ENCODE measurements at regions not wholly inside any gene's neighbourhood (a gene's known extent, or its start where the extent isn't known, plus 50 kb on each side); places are given as distances from the start of the nearest gene placed in this dataset.

DNA sequence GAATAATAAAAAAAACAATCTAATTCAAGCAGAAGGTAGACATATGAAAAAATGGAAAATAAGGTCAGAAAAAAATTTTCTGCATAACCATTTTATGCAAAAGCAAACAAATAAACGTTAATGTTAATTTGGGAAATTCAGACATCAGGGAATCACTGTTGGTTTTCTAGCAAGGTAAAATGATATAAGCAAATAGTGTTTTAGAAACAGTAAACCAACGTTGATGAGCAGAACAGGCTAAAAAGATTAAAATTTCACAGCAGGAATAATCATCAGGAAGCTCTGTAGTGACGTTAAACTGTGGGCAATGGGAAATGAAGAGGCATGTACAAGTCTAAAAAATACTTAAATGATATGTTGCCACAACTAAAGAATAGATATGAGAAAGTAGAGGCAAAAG lies 54.5 kb upstream of the HMGCLL1 start:
- H3K9me3 ChIP-seq (replicated peaks; ENCODE audit: control insufficient read depth, insufficient read depth, low read length) = no peaks in the 10 kb centered on the region
- CTCF ChIA-PET = no interaction called here
- BruUV-seq (replicated peaks) = no TSS peak
- H3K27ac ChIP-seq (ENCODE audit: control insufficient read depth, insufficient read depth) = no peak overlapping the region
- 0% methylated on average over 3 of the region's 3 CpGs for WGBS (ENCODE audit: insufficient coverage, insufficient replicate concordance, low lambda C conversion rate, missing lambda C conversion rate)
- intact Hi-C loops (cut with micrococcal nuclease; ENCODE audit: unreplicated experiment) (no loop called here), in situ Hi-C loops (cut with MboI) (no loop called here)
- H4K20me1 ChIP-seq (ENCODE audit: control insufficient read depth, insufficient read depth) = no peaks in the 10 kb centered on the region
- FAIRE-seq = no peak
- no peak for TF ChIP-seq NBN (IDR thresholded peaks at IDR 0.05)
- no peak for TF ChIP-seq ZNF622 (IDR thresholded peaks at IDR 0.05)
- TF ChIP-seq, protein P1, sequence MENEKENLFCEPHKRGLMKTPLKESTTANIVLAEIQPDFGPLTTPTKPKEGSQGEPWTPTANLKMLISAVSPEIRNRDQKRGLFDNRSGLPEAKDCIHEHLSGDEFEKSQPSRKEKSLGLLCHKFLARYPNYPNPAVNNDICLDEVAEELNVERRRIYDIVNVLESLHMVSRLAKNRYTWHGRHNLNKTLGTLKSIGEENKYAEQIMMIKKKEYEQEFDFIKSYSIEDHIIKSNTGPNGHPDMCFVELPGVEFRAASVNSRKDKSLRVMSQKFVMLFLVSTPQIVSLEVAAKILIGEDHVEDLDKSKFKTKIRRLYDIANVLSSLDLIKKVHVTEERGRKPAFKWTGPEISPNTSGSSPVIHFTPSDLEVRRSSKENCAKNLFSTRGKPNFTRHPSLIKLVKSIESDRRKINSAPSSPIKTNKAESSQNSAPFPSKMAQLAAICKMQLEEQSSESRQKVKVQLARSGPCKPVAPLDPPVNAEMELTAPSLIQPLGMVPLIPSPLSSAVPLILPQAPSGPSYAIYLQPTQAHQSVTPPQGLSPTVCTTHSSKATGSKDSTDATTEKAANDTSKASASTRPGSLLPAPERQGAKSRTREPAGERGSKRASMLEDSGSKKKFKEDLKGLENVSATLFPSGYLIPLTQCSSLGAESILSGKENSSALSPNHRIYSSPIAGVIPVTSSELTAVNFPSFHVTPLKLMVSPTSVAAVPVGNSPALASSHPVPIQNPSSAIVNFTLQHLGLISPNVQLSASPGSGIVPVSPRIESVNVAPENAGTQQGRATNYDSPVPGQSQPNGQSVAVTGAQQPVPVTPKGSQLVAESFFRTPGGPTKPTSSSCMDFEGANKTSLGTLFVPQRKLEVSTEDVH (IDR thresholded peaks at IDR 0.05; ENCODE audit: low read depth, partially characterized antibody) = no peak
- no peak for TF ChIP-seq ZZZ3 (IDR thresholded peaks at IDR 0.05; ENCODE audit: control insufficient read depth, insufficient read length, low read depth)
- no peak for TF ChIP-seq EZH2 (IDR thresholded peaks at IDR 0.05; ENCODE audit: borderline replicate concordance, control insufficient read depth, low read depth, low read length)
- no peak for TF ChIP-seq ZSCAN29 (IDR thresholded peaks at IDR 0.05)
- H2AFZ ChIP-seq (ENCODE audit: control insufficient read depth, low read depth, low read length) = no peak overlapping the region
- no peak overlapping the region for H3K9ac ChIP-seq (ENCODE audit: control insufficient read depth, insufficient read depth, low read length)
- no peak for DNase-seq (ENCODE audit: low read depth, low spot score)
- POLR2A ChIA-PET = no interaction called here
- SMC1A ChIA-PET (ENCODE audit: uncharacterized antibody, unreplicated experiment) = no interaction called here
- H3K79me2 ChIP-seq (ENCODE audit: control insufficient read depth, insufficient read depth, low read length) = no peaks in the 10 kb centered on the region
- RAD21 ChIA-PET (ENCODE audit: unreplicated experiment) = no interaction called here
- no peaks in the 10 kb centered on the region for H3K4me1 ChIP-seq (ENCODE audit: control insufficient read depth, insufficient read depth, low read length)
- H3K36me3 ChIP-seq (ENCODE audit: control insufficient read depth in 2 of 2, insufficient read depth in 2 of 2, low read length in 1 of 2) = no peaks in the 10 kb centered on the region
- no peak for ATAC-seq
- no peak overlapping the region for H3K4me3 ChIP-seq
- no peaks in the 10 kb centered on the region for H3K27me3 ChIP-seq (replicated peaks in 1 of 2; ENCODE audit: control insufficient read depth in 2 of 2, insufficient read depth in 2 of 2, low read length in 1 of 2)
- no peak overlapping the region for H3K4me2 ChIP-seq (ENCODE audit: control insufficient read depth, insufficient read depth)

DNA sequence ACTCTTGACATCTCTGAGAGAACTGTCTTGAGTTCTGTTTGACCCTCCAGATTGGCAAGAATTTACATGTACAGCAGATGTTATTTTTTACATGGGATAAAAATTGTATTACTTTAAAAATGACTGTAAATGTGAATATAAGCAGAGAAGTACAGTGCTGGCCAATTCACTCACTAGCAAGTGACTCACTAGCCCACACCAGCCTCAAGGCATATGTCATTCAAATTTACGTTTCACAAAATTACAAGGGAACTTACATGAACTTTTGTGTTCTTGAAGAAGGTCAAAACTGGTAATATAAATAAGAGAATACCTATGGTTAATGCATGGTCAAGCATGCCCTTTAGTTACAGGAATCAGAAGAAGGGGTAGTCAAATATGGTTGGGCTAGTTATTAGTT lies 54.0 kb upstream of the HMGCLL1 start:
- Histone ChIP-seq H3K4me1 (ENCODE audit: control insufficient read depth, insufficient read depth, low read length) (no peaks in the 10 kb centered on the region), H3K27me3 (replicated peaks in 1 of 2; ENCODE audit: control insufficient read depth in 2 of 2, insufficient read depth in 2 of 2, low read length in 1 of 2) (no peaks in the 10 kb centered on the region), H3K4me2 (ENCODE audit: control insufficient read depth, insufficient read depth) (no peak overlapping the region), H3K36me3 (ENCODE audit: control insufficient read depth in 2 of 2, insufficient read depth in 2 of 2, low read length in 1 of 2) (no peaks in the 10 kb centered on the region), H2AFZ (ENCODE audit: control insufficient read depth, low read depth, low read length) (no peak overlapping the region), H3K9me3 (replicated peaks; ENCODE audit: control insufficient read depth, insufficient read depth, low read length) (no peaks in the 10 kb centered on the region), H3K79me2 (ENCODE audit: control insufficient read depth, insufficient read depth, low read length) (no peaks in the 10 kb centered on the region), H3K4me3 (no peak overlapping the region), H3K9ac (ENCODE audit: control insufficient read depth, insufficient read depth, low read length) (no peak overlapping the region), H4K20me1 (ENCODE audit: control insufficient read depth, insufficient read depth) (no peaks in the 10 kb centered on the region), H3K27ac (ENCODE audit: control insufficient read depth, insufficient read depth) (no peak overlapping the region)
- no TSS peak for BruUV-seq (replicated peaks)
- FAIRE-seq (no peak), ATAC-seq (no peak), DNase-seq (ENCODE audit: low read depth, low spot score) (no peak)
- WGBS (ENCODE audit: insufficient coverage, insufficient replicate concordance, low lambda C conversion rate, missing lambda C conversion rate) = 0% methylated on average over 1 of the region's 1 CpG
- ChIA-PET POLR2A (no interaction called here), RAD21 (ENCODE audit: unreplicated experiment) (no interaction called here), CTCF (no interaction called here), SMC1A (ENCODE audit: uncharacterized antibody, unreplicated experiment) (no interaction called here)
- in situ Hi-C loops (cut with MboI) (no loop called here), intact Hi-C loops (cut with micrococcal nuclease; ENCODE audit: unreplicated experiment) (no loop called here)
- TF ChIP-seq, protein P2, sequence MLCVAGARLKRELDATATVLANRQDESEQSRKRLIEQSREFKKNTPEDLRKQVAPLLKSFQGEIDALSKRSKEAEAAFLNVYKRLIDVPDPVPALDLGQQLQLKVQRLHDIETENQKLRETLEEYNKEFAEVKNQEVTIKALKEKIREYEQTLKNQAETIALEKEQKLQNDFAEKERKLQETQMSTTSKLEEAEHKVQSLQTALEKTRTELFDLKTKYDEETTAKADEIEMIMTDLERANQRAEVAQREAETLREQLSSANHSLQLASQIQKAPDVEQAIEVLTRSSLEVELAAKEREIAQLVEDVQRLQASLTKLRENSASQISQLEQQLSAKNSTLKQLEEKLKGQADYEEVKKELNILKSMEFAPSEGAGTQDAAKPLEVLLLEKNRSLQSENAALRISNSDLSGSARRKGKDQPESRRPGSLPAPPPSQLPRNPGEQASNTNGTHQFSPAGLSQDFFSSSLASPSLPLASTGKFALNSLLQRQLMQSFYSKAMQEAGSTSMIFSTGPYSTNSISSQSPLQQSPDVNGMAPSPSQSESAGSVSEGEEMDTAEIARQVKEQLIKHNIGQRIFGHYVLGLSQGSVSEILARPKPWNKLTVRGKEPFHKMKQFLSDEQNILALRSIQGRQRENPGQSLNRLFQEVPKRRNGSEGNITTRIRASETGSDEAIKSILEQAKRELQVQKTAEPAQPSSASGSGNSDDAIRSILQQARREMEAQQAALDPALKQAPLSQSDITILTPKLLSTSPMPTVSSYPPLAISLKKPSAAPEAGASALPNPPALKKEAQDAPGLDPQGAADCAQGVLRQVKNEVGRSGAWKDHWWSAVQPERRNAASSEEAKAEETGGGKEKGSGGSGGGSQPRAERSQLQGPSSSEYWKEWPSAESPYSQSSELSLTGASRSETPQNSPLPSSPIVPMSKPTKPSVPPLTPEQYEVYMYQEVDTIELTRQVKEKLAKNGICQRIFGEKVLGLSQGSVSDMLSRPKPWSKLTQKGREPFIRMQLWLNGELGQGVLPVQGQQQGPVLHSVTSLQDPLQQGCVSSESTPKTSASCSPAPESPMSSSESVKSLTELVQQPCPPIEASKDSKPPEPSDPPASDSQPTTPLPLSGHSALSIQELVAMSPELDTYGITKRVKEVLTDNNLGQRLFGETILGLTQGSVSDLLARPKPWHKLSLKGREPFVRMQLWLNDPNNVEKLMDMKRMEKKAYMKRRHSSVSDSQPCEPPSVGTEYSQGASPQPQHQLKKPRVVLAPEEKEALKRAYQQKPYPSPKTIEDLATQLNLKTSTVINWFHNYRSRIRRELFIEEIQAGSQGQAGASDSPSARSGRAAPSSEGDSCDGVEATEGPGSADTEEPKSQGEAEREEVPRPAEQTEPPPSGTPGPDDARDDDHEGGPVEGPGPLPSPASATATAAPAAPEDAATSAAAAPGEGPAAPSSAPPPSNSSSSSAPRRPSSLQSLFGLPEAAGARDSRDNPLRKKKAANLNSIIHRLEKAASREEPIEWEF (IDR thresholded peaks at IDR 0.05; ENCODE audit: insufficient replicate concordance, low read depth, low read length) = no peak
- no peak for TF ChIP-seq TAF1 (IDR thresholded peaks at IDR 0.05; ENCODE audit: borderline replicate concordance, low read depth, low read length)
- no peak for TF ChIP-seq SIX5 (IDR thresholded peaks at IDR 0.05; ENCODE audit: low read depth, low read length, severe bottlenecking)
- TF ChIP-seq KDM1A (IDR thresholded peaks at IDR 0.05; ENCODE audit: borderline replicate concordance) = no peak
- TF ChIP-seq STAT1 (conservative IDR thresholded peaks at IDR 0.05) = no peak

All from GM12878 (cell line).